ENCODE measurements at regions not wholly inside any gene's neighbourhood (a gene's known extent, or its start where the extent isn't known, plus 50 kb on each side); places are given as distances from the start of the nearest gene placed in this dataset.
"Not testable (repeated sequence)": the region's sequence is repeated elsewhere in the genome, so short reads cannot be mapped to it uniquely, and the experiment has no call there.

- H3K36me3 Mint-ChIP-seq (ENCODE audit: low read depth) = no peaks in the 10 kb centered on the region
- H3K9me3 Mint-ChIP-seq = no peaks in the 10 kb centered on the region
- H3K4me1 Mint-ChIP-seq (ENCODE audit: low read depth) = no peaks in the 10 kb centered on the region
- H3K27me3 Mint-ChIP-seq = no peaks in the 10 kb centered on the region
- no peak overlapping the region for H3K4me3 Mint-ChIP-seq
- no peak overlapping the region for H3K27ac Mint-ChIP-seq
Observed at GRCh38 chr1:229147072-229147471, 123.8 kb upstream of the RAB4A start.

- no peaks in the 10 kb centered on the region for H3K4me1 Mint-ChIP-seq (ENCODE audit: low read depth)
- H3K9me3 Mint-ChIP-seq = no peaks in the 10 kb centered on the region
- H3K27ac Mint-ChIP-seq = no peak overlapping the region
- H3K4me3 Mint-ChIP-seq = no peak overlapping the region
- no peaks in the 10 kb centered on the region for H3K27me3 Mint-ChIP-seq
- H3K36me3 Mint-ChIP-seq (ENCODE audit: low read depth) = no peaks in the 10 kb centered on the region
Observed at GRCh38 chr1:229148041-229148671, 122.8 kb upstream of the RAB4A start.

- Mint-ChIP-seq H3K4me3 (no peak overlapping the region), H3K27me3 (no peaks in the 10 kb centered on the region), H3K36me3 (ENCODE audit: low read depth) (no peaks in the 10 kb centered on the region), H3K27ac (no peak overlapping the region), H3K9me3 (no peaks in the 10 kb centered on the region), H3K4me1 (ENCODE audit: low read depth) (no peaks in the 10 kb centered on the region)
Observed at GRCh38 chr1:229148743-229149142, 122.2 kb upstream of the RAB4A start.

GRCh38 chr1:229149435-229149834 is 121.5 kb upstream of the RAB4A start:
- H3K27ac Mint-ChIP-seq = no peak overlapping the region
- H3K4me1 Mint-ChIP-seq (ENCODE audit: low read depth) = no peaks in the 10 kb centered on the region

GRCh38 chr1:229150518-229150917 is 120.4 kb upstream of the RAB4A start:
- Mint-ChIP-seq H3K4me1 (ENCODE audit: low read depth) (peaks cover 11% of the 10 kb centered on the region), H3K9me3 (no peaks in the 10 kb centered on the region), H3K36me3 (ENCODE audit: low read depth) (no peaks in the 10 kb centered on the region), H3K27me3 (no peaks in the 10 kb centered on the region), H3K4me3 (no peak overlapping the region), H3K27ac (no peak overlapping the region)

More at GRCh38 chr1:229149435-229149834, 121.5 kb upstream of the RAB4A start:
- Mint-ChIP-seq H3K36me3 (ENCODE audit: low read depth) (no peaks in the 10 kb centered on the region), H3K4me3 (no peak overlapping the region), H3K9me3 (no peaks in the 10 kb centered on the region), H3K27me3 (no peaks in the 10 kb centered on the region)

- peaks cover 15% of the 10 kb centered on the region for H3K4me1 Mint-ChIP-seq (ENCODE audit: low read depth)
- not testable (repeated sequence) for H3K27ac Mint-ChIP-seq, H3K4me3 Mint-ChIP-seq
Observed at GRCh38 chr1:229151412-229151811, 119.5 kb upstream of the RAB4A start.

GRCh38 chr1:229152311-229152710 is 118.6 kb upstream of the RAB4A start:
- H3K36me3 Mint-ChIP-seq (ENCODE audit: low read depth) = no peaks in the 10 kb centered on the region
- no peaks in the 10 kb centered on the region for H3K9me3 Mint-ChIP-seq
- H3K27me3 Mint-ChIP-seq = no peaks in the 10 kb centered on the region
- H3K27ac Mint-ChIP-seq = no peak overlapping the region
- peaks cover 15% of the 10 kb centered on the region for H3K4me1 Mint-ChIP-seq (ENCODE audit: low read depth)
- no peak overlapping the region for H3K4me3 Mint-ChIP-seq

More at GRCh38 chr1:229151412-229151811, 119.5 kb upstream of the RAB4A start:
- not testable (repeated sequence) for H3K9me3 Mint-ChIP-seq; H3K27me3 Mint-ChIP-seq; H3K36me3 Mint-ChIP-seq (ENCODE audit: low read depth)

- H3K27ac Mint-ChIP-seq = no peak overlapping the region
- H3K4me3 Mint-ChIP-seq = no peak overlapping the region
- H3K36me3 Mint-ChIP-seq (ENCODE audit: low read depth) = no peaks in the 10 kb centered on the region
Observed at GRCh38 chr1:229153955-229154548, 116.9 kb upstream of the RAB4A start.

GRCh38 chr1:229154811-229155210 is 116.1 kb upstream of the RAB4A start:
- H3K36me3 Mint-ChIP-seq (ENCODE audit: low read depth) = no peaks in the 10 kb centered on the region
- H3K4me3 Mint-ChIP-seq = no peak overlapping the region
- no peaks in the 10 kb centered on the region for H3K9me3 Mint-ChIP-seq
- no peaks in the 10 kb centered on the region for H3K27me3 Mint-ChIP-seq
- H3K27ac Mint-ChIP-seq = no peak overlapping the region
- H3K4me1 Mint-ChIP-seq (ENCODE audit: low read depth) = peaks cover 15% of the 10 kb centered on the region

More at GRCh38 chr1:229153955-229154548, 116.9 kb upstream of the RAB4A start:
- Mint-ChIP-seq H3K9me3 (no peaks in the 10 kb centered on the region), H3K27me3 (no peaks in the 10 kb centered on the region), H3K4me1 (ENCODE audit: low read depth) (peaks cover 15% of the 10 kb centered on the region)

- no peaks in the 10 kb centered on the region for H3K9me3 Mint-ChIP-seq
- H3K36me3 Mint-ChIP-seq (ENCODE audit: low read depth) = no peaks in the 10 kb centered on the region
- H3K27me3 Mint-ChIP-seq = no peaks in the 10 kb centered on the region
- no peak overlapping the region for H3K27ac Mint-ChIP-seq
- H3K4me3 Mint-ChIP-seq = peak overlapping the region; percentile 43
- peaks cover 15% of the 10 kb centered on the region for H3K4me1 Mint-ChIP-seq (ENCODE audit: low read depth)
Observed at GRCh38 chr1:229155472-229155871, 115.4 kb upstream of the RAB4A start.

GRCh38 chr1:229156872-229157271 is 114.0 kb upstream of the RAB4A start:
- Mint-ChIP-seq H3K27ac (no peak overlapping the region), H3K4me3 (no peak overlapping the region), H3K4me1 (ENCODE audit: low read depth) (peaks cover 15% of the 10 kb centered on the region), H3K27me3 (no peaks in the 10 kb centered on the region), H3K9me3 (no peaks in the 10 kb centered on the region), H3K36me3 (ENCODE audit: low read depth) (no peaks in the 10 kb centered on the region)

- Mint-ChIP-seq H3K4me3 (no peak overlapping the region), H3K27ac (no peak overlapping the region), H3K27me3 (no peaks in the 10 kb centered on the region), H3K4me1 (ENCODE audit: low read depth) (peaks cover 15% of the 10 kb centered on the region), H3K36me3 (ENCODE audit: low read depth) (no peaks in the 10 kb centered on the region), H3K9me3 (no peaks in the 10 kb centered on the region)
Observed at GRCh38 chr1:229157480-229157879, 113.4 kb upstream of the RAB4A start.

- H3K27me3 Mint-ChIP-seq = peaks cover 2% of the 10 kb centered on the region
- no peak overlapping the region for H3K27ac Mint-ChIP-seq
- no peaks in the 10 kb centered on the region for H3K36me3 Mint-ChIP-seq (ENCODE audit: low read depth)
- no peaks in the 10 kb centered on the region for H3K9me3 Mint-ChIP-seq
- peaks cover 15% of the 10 kb centered on the region for H3K4me1 Mint-ChIP-seq (ENCODE audit: low read depth)
- no peak overlapping the region for H3K4me3 Mint-ChIP-seq
Observed at GRCh38 chr1:229158341-229158921, 112.5 kb upstream of the RAB4A start.

GRCh38 chr1:229158927-229159326 is 112.0 kb upstream of the RAB4A start:
- Mint-ChIP-seq H3K27ac (no peak overlapping the region), H3K36me3 (ENCODE audit: low read depth) (no peaks in the 10 kb centered on the region), H3K4me3 (no peak overlapping the region), H3K4me1 (ENCODE audit: low read depth) (peaks cover 15% of the 10 kb centered on the region), H3K9me3 (no peaks in the 10 kb centered on the region), H3K27me3 (peaks cover 3% of the 10 kb centered on the region)

- H3K27me3 Mint-ChIP-seq = peaks cover 3% of the 10 kb centered on the region
- no peaks in the 10 kb centered on the region for H3K9me3 Mint-ChIP-seq
- H3K4me1 Mint-ChIP-seq (ENCODE audit: low read depth) = peaks cover 20% of the 10 kb centered on the region
- H3K4me3 Mint-ChIP-seq = no peak overlapping the region
- H3K27ac Mint-ChIP-seq = no peak overlapping the region
- no peaks in the 10 kb centered on the region for H3K36me3 Mint-ChIP-seq (ENCODE audit: low read depth)
Observed at GRCh38 chr1:229159668-229160544, 111.0 kb upstream of the RAB4A start.
